GM21576 (cell line): ENCODE measurements at regions not wholly inside any gene's neighbourhood (a gene's known extent, or its start where the extent isn't known, plus 50 kb on each side); places are given as distances from the start of the nearest gene placed in this dataset.
A peak's percentile ranks its signal among the peaks of the same experiment; 100 is the strongest.

Experiments
- ATAC-seq: cut with Tn5 transposase; IDR thresholded peaks from one replicate; pipeline ENCODE4 v1.9.1; 2021; ENCODE audit warnings: mild to moderate bottlenecking, moderate library complexity; ENCODE audit not compliant: unreplicated experiment

GRCh38 chr11:26134481-26135355 is 197.2 kb upstream of the ANO3 start:
- peak; percentile 68 for ATAC-seq

GRCh38 chr11:26137651-26138050 is 194.3 kb upstream of the ANO3 start:
- no peak for ATAC-seq

DNA sequence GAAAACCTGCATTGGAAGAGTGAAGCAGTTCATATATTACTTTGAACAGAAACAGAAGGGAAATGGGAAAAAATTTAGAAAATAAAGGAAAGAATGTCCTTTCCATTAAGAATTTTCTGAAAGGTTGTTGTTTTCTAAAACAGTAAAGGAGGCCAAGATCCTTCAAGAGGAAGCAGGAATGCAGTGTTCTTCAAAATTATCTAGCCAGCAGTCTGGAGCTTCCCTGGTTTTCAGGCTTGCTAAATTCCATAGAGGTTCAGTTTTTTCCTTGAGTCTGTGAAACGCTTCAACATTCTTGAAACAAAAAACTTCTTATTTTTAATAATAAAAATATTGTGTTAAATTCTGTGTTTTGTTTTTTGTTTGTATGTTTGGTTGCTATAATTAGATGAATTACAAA is 189.0 kb upstream of the ANO3 start:
- no peak for ATAC-seq

DNA sequence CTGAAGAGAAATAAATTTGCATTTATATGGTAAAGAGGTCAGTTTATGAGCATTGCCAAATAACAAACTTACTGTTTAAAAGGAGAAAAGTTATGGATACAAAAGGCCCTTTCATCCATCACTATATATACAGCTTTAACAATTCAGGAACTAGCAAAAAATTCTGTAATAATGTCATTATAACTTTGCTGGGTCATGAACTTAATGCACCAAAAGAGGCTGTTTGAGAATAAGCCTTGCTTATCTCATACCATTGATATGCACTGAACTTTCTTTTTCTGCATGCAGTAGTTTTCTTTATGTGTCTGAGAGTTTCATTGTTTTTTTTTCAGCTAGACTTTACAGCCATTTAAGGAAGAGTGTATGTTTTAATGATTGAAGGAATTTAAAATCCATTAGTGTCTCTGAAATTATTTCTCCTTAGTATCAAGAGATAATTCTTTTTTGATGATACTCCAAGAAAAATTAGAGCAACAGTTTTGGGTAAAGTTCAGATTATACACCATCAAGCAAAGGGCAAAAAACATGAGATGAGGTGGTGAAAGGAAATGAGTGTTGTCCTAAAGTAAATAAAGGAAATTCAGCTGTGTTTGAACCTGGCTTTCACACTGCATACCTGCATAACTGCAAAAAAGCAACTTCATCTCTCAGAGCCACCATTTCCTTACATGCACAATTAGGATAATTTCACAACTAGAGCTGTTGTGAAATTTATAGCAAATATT is 188.2 kb upstream of the ANO3 start:
- no peak for ATAC-seq

DNA sequence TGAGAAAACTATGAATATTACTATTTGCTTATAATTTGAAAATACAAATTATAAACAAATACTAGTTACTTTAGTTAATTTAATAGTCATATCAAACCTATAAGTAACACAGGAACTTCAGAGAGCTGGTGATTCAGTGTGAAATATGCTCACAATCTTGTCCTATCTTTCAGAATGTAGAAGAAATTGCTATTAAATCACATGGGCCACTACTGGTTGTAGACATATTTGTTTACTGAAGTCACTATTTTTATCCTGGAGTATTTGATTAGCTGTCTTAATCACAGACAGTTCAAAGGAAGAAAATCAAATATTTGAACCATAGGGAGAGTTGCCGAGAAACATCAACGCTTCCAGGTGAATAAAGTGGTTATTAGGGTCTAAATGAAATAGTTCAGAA is 187.6 kb upstream of the ANO3 start:
- ATAC-seq, result no peak

DNA sequence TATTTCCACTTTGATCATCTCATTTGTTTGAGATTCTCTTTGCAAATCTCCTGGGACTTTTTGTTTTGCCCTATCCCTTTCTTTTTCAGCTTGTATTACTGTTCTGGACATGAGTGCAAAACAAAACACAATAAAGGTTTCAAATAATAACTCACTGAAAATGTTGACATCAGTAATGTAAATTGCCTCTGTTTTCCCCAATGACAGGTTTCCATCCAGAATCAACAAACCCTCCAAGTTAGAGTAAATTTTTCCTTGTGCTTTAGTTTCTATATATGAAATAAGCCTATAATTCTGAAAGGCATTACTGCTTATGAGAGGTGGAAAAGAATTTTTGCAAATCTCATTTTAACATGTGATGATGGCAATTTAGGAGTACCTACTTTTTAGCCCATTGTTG is 187.0 kb upstream of the ANO3 start:
- ATAC-seq, result no peak

DNA sequence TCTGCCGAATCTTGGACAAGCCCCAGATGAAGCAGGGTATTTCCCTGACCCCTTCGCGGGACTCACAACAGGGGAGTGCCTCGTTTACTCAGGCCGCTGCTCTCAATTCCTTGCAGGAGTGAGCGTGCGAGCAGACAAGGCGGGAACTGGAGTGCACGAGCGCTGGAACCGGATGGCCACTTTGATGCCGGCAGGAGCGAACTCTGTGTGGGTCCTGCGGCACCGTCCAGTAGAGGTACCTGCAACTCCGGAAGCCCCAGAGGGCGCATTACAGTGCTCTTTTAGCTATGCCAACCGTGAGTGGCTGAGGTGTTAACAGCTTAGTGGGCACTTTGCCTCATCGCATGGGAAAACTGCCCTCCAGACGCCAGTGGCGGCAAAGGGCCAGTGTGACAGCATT is 182.3 kb upstream of the ANO3 start:
- no peak for ATAC-seq

- ATAC-seq, result no peak
Observed at GRCh38 chr11:26150031-26150430, 181.9 kb upstream of the ANO3 start.

- ATAC-seq, result no peak
Observed at GRCh38 chr11:26158251-26158650, 173.7 kb upstream of the ANO3 start.

- ATAC-seq, result no peak
Observed at GRCh38 chr11:26162291-26162690, 169.6 kb upstream of the ANO3 start.

DNA sequence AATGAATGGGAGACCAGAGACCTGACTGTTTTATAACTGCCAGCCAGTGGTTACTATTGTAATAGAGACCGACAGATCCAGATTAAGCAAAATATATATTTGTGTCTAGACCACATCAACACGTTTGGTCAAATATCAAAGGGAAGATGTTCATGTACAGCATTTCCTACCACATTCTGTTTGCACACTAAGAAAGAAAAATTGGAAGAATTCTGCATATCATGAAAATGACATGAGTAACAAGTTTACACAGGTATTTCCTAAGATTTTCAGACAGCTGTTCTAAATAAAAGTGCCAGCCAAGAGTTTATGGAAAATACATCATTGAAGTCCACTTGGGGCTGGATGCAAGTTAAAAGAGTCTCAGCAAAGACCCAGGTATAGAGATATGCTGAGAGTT is 145.5 kb upstream of the ANO3 start:
- no peak for ATAC-seq

DNA sequence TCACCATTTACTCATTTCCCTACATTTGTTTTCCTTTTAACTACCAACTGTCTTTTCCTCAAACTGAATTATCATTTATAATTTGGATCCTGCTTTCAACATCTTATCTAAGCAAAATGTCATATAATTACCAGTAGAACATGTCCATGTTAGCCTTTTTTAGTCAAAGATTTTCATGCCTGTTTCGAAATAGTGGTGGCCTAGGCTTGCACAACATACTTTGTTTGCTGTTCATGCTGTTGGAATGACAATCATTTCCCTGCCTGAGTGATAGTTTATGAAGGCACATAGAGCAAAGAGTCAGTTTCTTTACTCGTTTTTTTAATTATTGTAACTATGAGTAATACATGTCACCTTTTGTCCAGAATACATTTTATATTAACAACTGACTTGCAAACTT is 144.3 kb upstream of the ANO3 start:
- ATAC-seq, result no peak

GRCh38 chr11:26188554-26188953 is 143.4 kb upstream of the ANO3 start:
- no peak for ATAC-seq

DNA sequence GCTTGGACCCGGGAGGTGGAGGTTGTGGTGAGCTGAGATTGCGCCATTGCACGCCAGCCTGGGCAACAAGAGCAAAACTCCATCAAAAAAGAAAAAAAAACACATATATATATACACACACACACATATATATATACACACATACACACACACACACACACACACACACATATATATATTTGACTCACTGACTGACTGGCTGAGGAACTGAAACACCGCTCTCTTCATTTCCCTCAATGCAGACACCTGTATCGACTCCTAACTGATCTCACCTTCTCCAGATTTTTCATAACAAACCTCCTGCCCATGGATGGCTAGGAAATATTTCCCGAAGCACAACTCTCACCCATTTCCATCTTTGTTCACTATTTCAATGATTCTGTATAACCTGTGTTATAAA is 140.7 kb upstream of the ANO3 start:
- ATAC-seq, result peak; percentile 81

GRCh38 chr11:26193694-26194365 is 138.1 kb upstream of the ANO3 start:
- ATAC-seq, result no peak

- no peak for ATAC-seq
Observed at GRCh38 chr11:26194881-26195280, 137.0 kb upstream of the ANO3 start.

DNA sequence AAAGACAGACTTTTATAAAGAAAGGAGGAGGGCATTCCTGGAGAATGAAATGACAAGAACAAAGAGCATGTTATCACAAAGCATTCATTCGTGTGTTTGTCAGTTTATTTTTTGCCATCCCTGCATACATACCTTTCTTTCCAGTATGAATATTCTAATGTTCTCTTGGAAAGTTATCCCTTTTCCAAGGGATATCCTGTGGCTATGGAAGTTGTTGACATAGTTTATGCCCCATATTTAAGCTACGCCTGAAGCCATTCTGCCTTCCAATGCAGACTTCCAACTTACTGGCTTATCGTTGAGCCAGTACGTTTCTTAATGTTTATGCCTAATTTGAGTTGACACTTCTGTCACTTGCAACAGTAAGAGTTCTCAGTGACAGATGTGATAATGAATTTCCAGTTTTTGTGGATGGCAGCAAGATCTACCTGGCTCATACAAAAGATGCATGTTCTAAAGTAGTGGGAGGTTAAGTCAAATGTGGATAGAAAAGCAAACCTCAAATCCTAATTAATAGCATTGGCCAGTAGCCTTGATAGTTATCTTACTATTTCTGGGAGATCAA is 133.3 kb upstream of the ANO3 start:
- ATAC-seq, result no peak

DNA sequence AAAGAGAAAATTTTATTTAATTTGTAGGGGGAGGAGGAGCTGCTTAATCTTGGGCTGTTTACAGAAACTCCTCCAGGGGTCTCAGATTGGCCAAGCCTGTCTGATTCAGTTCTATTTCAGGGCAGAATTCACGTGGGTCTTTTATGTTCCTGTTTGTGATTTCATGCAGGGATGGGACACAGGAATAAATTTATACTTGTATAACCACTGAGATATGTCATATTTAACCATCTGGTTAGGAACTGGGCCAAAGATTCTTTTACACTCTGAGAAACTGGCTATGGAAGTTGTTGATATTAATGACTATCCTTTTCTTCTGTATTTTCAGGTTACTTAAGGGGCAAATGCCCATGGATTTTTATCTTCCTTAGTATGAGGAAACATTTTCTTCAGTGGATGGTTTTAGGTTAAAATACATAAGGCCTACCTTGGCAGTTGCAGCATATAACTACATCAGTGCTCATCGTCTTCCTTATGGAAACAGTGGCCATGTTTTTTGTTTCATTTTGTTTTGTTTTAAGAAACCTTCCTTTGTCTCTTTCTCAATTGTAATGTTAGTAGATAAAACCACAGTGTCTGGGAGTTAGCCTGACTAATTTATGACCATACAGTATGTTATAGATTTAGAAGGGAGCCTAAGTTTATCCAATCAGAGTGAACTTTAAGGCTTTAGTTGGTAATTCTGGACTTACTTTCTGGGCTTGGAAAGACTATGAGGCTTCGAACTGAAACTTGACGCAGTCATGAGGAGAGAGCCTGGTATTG is 132.4 kb upstream of the ANO3 start:
- no peak for ATAC-seq

DNA sequence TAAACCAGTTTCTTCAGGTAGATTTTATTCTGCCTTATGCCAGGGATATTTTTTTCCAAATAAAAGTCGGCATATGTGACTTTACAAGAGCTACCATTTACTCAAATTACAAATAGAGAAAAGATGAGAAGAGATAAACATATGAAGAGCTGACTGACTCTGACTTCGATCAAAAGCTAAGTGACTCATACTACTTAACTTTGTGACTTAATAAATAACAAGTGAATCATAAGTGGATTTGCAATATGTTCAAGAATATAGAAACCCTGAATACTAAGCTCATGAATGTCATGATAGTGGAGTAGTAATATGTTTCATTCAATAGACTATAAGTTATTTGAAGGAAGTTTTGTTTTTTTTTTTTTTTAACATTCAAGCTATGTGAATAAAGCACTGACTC is 130.5 kb upstream of the ANO3 start:
- no peak for ATAC-seq

DNA sequence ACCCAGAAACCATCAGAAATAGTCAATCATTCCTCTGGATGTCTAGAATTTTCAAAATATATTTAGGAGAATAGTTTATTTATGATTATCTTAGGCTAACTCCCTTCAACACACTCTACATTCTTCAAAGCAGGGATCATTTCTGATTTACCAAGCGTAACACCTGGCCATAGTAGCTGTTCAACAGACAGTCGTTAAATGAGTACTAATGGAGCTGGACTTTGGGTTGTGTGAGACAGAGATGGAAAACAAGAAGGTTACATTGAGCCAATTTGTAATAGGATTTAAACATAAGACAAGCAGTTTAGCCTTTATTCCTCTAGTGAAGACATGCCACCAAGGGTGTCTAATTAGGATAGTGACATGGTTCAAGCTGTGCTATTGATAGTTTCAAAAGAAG is 129.2 kb upstream of the ANO3 start:
- ATAC-seq, result no peak

DNA sequence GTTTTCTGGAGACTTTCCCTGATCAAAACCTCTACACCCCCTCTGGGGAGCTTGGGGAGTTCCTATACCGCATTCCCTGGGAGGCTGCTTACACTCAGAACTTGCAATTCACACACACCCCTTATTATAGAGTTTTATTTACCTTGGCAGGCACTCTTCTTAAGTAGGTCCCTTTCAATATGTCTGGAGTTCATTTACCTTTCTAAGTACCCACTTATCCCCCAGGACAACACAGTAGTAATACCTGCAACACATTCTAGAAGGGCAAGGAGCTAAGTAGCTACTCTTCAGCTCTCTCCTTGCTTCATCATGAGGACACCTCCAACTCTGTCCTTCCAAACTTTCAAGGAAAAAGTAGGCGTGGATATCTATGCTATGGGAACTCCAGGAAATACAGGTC is 127.8 kb upstream of the ANO3 start:
- no peak for ATAC-seq
